ENCODE measurements at regions not wholly inside any gene's neighbourhood (a gene's known extent, or its start where the extent isn't known, plus 50 kb on each side); places are given as distances from the start of the nearest gene placed in this dataset.

DNA sequence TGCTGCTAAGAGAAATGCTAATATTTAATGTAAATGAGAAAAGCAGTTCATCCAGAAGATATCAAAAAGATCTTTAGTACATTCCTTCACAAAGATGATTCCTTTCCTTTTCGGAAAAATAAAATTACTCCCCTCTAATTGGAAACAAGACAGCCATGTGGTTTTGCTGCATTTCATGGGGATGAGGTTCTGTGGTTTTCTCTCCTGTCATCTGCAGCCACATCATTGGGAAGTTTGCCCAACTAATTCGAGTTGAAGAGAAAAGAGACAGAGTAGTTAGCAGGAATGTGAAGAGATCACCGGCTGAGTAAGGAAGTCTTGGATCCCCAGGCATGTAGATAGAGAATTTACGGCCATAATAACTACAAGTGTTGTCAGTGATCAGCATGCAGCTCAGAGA, 122.1 kb downstream of the CYSLTR2 start:
- H3K9me2 ChIP-seq (ENCODE audit: insufficient read depth, low read length) = no peaks in the 10 kb centered on the region
- no peaks in the 10 kb centered on the region for H4K20me1 ChIP-seq (ENCODE audit: insufficient read depth)
- no peaks in the 10 kb centered on the region for H3F3A ChIP-seq (ENCODE audit: insufficient read depth, low read length, poor library complexity, severe bottlenecking)
- H3K9ac ChIP-seq (ENCODE audit: low read length) = no peak overlapping the region
- H3K79me2 ChIP-seq (replicated peaks; ENCODE audit: insufficient read depth, low read length) = no peaks in the 10 kb centered on the region
- no peak overlapping the region for H2AFZ ChIP-seq (ENCODE audit: low read depth, low read length)
- no peak overlapping the region for H3K4me2 ChIP-seq (ENCODE audit: low read length)
- no peaks in the 10 kb centered on the region for H3K36me3 ChIP-seq (ENCODE audit: insufficient read depth, low read length)
- H3K9me3 ChIP-seq (ENCODE audit: low read length) = no peaks in the 10 kb centered on the region
- no peak overlapping the region for H3K27ac ChIP-seq (ENCODE audit: low read length)
- no peak overlapping the region for H3K4me3 ChIP-seq (ENCODE audit: low read length)
- H3K27me3 ChIP-seq (ENCODE audit: insufficient read depth, low read depth, low read length) = no peaks in the 10 kb centered on the region
- no peak for TF ChIP-seq MXI1 (conservative IDR thresholded peaks at IDR 0.05; ENCODE audit: poor library complexity, severe bottlenecking)
- no peak for TF ChIP-seq POLR2AphosphoS5 (IDR thresholded peaks at IDR 0.05)
- TF ChIP-seq, protein P1, sequence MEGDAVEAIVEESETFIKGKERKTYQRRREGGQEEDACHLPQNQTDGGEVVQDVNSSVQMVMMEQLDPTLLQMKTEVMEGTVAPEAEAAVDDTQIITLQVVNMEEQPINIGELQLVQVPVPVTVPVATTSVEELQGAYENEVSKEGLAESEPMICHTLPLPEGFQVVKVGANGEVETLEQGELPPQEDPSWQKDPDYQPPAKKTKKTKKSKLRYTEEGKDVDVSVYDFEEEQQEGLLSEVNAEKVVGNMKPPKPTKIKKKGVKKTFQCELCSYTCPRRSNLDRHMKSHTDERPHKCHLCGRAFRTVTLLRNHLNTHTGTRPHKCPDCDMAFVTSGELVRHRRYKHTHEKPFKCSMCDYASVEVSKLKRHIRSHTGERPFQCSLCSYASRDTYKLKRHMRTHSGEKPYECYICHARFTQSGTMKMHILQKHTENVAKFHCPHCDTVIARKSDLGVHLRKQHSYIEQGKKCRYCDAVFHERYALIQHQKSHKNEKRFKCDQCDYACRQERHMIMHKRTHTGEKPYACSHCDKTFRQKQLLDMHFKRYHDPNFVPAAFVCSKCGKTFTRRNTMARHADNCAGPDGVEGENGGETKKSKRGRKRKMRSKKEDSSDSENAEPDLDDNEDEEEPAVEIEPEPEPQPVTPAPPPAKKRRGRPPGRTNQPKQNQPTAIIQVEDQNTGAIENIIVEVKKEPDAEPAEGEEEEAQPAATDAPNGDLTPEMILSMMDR (IDR thresholded peaks at IDR 0.05; ENCODE audit: poor library complexity, severe bottlenecking) = no peak
- TF ChIP-seq SMC3 (conservative IDR thresholded peaks at IDR 0.05; ENCODE audit: poor library complexity) = no peak
- no peak for TF ChIP-seq RAD21 (conservative IDR thresholded peaks at IDR 0.05)
- no peak for TF ChIP-seq EZH2 (IDR thresholded peaks at IDR 0.05; ENCODE audit: borderline replicate concordance, insufficient read depth, low read length, poor library complexity, severe bottlenecking)
- TF ChIP-seq EP300 (conservative IDR thresholded peaks at IDR 0.05; ENCODE audit: poor library complexity, severe bottlenecking) = no peak
- TF ChIP-seq, protein P2, sequence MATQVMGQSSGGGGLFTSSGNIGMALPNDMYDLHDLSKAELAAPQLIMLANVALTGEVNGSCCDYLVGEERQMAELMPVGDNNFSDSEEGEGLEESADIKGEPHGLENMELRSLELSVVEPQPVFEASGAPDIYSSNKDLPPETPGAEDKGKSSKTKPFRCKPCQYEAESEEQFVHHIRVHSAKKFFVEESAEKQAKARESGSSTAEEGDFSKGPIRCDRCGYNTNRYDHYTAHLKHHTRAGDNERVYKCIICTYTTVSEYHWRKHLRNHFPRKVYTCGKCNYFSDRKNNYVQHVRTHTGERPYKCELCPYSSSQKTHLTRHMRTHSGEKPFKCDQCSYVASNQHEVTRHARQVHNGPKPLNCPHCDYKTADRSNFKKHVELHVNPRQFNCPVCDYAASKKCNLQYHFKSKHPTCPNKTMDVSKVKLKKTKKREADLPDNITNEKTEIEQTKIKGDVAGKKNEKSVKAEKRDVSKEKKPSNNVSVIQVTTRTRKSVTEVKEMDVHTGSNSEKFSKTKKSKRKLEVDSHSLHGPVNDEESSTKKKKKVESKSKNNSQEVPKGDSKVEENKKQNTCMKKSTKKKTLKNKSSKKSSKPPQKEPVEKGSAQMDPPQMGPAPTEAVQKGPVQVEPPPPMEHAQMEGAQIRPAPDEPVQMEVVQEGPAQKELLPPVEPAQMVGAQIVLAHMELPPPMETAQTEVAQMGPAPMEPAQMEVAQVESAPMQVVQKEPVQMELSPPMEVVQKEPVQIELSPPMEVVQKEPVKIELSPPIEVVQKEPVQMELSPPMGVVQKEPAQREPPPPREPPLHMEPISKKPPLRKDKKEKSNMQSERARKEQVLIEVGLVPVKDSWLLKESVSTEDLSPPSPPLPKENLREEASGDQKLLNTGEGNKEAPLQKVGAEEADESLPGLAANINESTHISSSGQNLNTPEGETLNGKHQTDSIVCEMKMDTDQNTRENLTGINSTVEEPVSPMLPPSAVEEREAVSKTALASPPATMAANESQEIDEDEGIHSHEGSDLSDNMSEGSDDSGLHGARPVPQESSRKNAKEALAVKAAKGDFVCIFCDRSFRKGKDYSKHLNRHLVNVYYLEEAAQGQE (IDR thresholded peaks at IDR 0.05; ENCODE audit: borderline replicate concordance) = no peak
- TF ChIP-seq TAF1 (IDR thresholded peaks at IDR 0.05; ENCODE audit: low read depth) = no peak

DNA sequence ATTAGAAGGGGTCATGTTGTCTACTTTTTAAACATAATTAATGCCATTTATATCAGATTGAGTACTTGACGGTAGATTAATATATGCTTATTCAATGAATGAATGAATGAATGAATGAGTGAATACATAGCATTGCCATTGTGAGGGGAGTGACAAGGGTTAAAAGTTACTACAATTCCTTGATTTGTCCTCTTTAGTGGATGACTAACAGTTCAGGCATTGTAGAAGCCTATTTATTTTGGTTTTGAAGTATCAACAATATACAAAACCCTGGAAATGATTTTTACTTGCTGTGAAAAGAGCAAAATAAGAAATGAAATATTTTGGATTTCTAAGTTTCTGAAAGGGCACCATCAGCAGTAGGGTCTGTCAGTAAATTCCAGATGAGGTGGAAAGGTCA, 122.7 kb downstream of the CYSLTR2 start:
- Histone ChIP-seq H3K27ac (ENCODE audit: low read length) (no peak overlapping the region), H3K9me3 (ENCODE audit: low read length) (no peaks in the 10 kb centered on the region), H3K4me3 (ENCODE audit: low read length) (no peak overlapping the region), H3K36me3 (ENCODE audit: insufficient read depth, low read length) (no peaks in the 10 kb centered on the region), H3K4me2 (ENCODE audit: low read length) (no peak overlapping the region), H3K79me2 (replicated peaks; ENCODE audit: insufficient read depth, low read length) (no peaks in the 10 kb centered on the region), H3F3A (ENCODE audit: insufficient read depth, low read length, poor library complexity, severe bottlenecking) (no peaks in the 10 kb centered on the region), H2AFZ (ENCODE audit: low read depth, low read length) (no peak overlapping the region), H3K27me3 (ENCODE audit: insufficient read depth, low read depth, low read length) (no peaks in the 10 kb centered on the region), H3K9me2 (ENCODE audit: insufficient read depth, low read length) (no peaks in the 10 kb centered on the region), H3K9ac (ENCODE audit: low read length) (no peak overlapping the region), H4K20me1 (ENCODE audit: insufficient read depth) (no peaks in the 10 kb centered on the region)
- TF ChIP-seq, protein P1 (IDR thresholded peaks at IDR 0.05; ENCODE audit: poor library complexity, severe bottlenecking) = no peak
- TF ChIP-seq EZH2 (IDR thresholded peaks at IDR 0.05; ENCODE audit: borderline replicate concordance, insufficient read depth, low read length, poor library complexity, severe bottlenecking) (no peak), MXI1 (conservative IDR thresholded peaks at IDR 0.05; ENCODE audit: poor library complexity, severe bottlenecking) (no peak), TAF1 (IDR thresholded peaks at IDR 0.05; ENCODE audit: low read depth) (no peak), POLR2AphosphoS5 (IDR thresholded peaks at IDR 0.05) (no peak), EP300 (conservative IDR thresholded peaks at IDR 0.05; ENCODE audit: poor library complexity, severe bottlenecking) (no peak), RAD21 (conservative IDR thresholded peaks at IDR 0.05) (no peak), SMC3 (conservative IDR thresholded peaks at IDR 0.05; ENCODE audit: poor library complexity) (no peak)
- TF ChIP-seq, protein P2 (IDR thresholded peaks at IDR 0.05; ENCODE audit: borderline replicate concordance) = no peak

All from neural cell (in vitro differentiated cells).